Adrenal gland (tissue), 9 donors: ENCODE measurements at regions not wholly inside any gene's neighbourhood (a gene's known extent, or its start where the extent isn't known, plus 50 kb on each side); places are given as distances from the start of the nearest gene placed in this dataset.
"Not testable (repeated sequence)": the region's sequence is repeated elsewhere in the genome, so short reads cannot be mapped to it uniquely, and the experiment has no call there.

ENCODE experiments used
- DNase-seq, 7 donors: peaks; one replicate each; pipeline ENCODE4 v3.0.0-alpha.2; 2019 to 2020
- H3K27ac ChIP-seq, 5 donors: fragments of 200-600 bp; sonication (generic) in 4 of 5; 1 replicate in 3 of 5; 2 replicates in 2 of 5; pipeline versions ENCODE4 v1.5.1 to v1.8.0; 2016 to 2020; ENCODE audit warnings: mild to moderate bottlenecking in 1 of 5
- H3K27me3 ChIP-seq: fragments of 200-600 bp; 2 replicates; pipeline ENCODE4 v1.8.0; 2021
- H3K36me3 ChIP-seq, 2 donors: fragments of 200-600 bp; replicated peaks in 1 of 2; 1 replicate in 1 of 2; 2 replicates in 1 of 2; pipeline versions ENCODE4 v1.5.1 to v1.8.0; 2018 to 2022
- H3K4me1 ChIP-seq, 2 donors: fragments of 200-600 bp; replicated peaks in 1 of 2; 1 replicate in 1 of 2; 2 replicates in 1 of 2; pipeline versions ENCODE4 v1.5.1 to v1.8.0; 2018 to 2021
- H3K4me3 ChIP-seq, 4 donors: fragments of 200-600 bp; sonication (generic) in 3 of 4; one replicate each; pipeline ENCODE4 v1.5.1; 2016 to 2018
- H3K9me3 ChIP-seq, 3 donors: fragments of 200-600 bp; sonication (generic) in 1 of 3; replicated peaks in 1 of 3; 1 replicate in 2 of 3; 2 replicates in 1 of 3; pipeline versions ENCODE4 v1.5.1 to v1.8.0; 2016 to 2021
- CTCF ChIP-seq, 6 experiments: fragments of 450-650 bp in 4 of 6; fragments of 200-600 bp in 2 of 6; sonication (generic) in 1 of 6; IDR thresholded peaks; 1 replicate in 5 of 6; 2 replicates in 1 of 6; pipeline versions ENCODE4 v1.5.1 to v1.8.0; 2016 to 2021; ENCODE audit warnings: antibody characterized with exemption in 6 of 6, mild to moderate bottlenecking in 2 of 6, moderate library complexity in 1 of 6
- POLR2A ChIP-seq, 2 donors: fragments of 450-650 bp; IDR thresholded peaks; one replicate each; pipeline ENCODE4 v1.6.1; 2017; ENCODE audit warnings: antibody characterized with exemption in 2 of 2, mild to moderate bottlenecking in 2 of 2, moderate library complexity in 1 of 2
- WGBS, 4 donors: extraction: QIAGEN DNeasy Blood & Tissue Kit in 2 of 4; methylation state at CpG; one replicate each; pipeline versions ENCODE4 v1.1.5 to v1.1.7; 2013 to 2017; 5-methylcytosine and 5-hydroxymethylcytosine counted together
- intact Hi-C, 2 donors: fragments of 100-400 bp; cut with DNase I; formaldehyde crosslinking; loops; one replicate each; pipeline versions ENCODE4 v1.14.1 to v1.15.0; 2022 to 2023
- donor health status: healthy with polysubstance abuse.
- donor health status: Bipolar disorder and iron deficiency.
- donor health status: DM: yes; HTN: yes; CAD: no.
- donor health status: DM: no; HTN: no; CAD: no.
- donor health status: DM: no; HTN: no; CAD: no.

- no peaks in the 10 kb centered on the region for H3K27me3 ChIP-seq
- no peaks in the 10 kb centered on the region for H3K9me3 ChIP-seq
- TF ChIP-seq CTCF (IDR thresholded peaks at IDR 0.05): no peak
- TF ChIP-seq POLR2A (IDR thresholded peaks at IDR 0.05): no peak
- H3K27ac ChIP-seq: no peak overlapping the region
- DNase-seq: no peak
- H3K36me3 ChIP-seq: no peaks in the 10 kb centered on the region
- intact Hi-C loops: no loop called here
- 81 to 87% (median 84%) methylated on average over 2 of the region's 2 CpGs for WGBS, 4 donors
- H3K4me1 ChIP-seq: no peaks in the 10 kb centered on the region
- H3K4me3 ChIP-seq: no peak overlapping the region
These were observed 123.1 kb upstream of the FAR2 start for GRCh38 chr12:29025937-29026336.

- H3K4me1 ChIP-seq: no peaks in the 10 kb centered on the region
These were observed 122.7 kb upstream of the FAR2 start for GRCh38 chr12:29026419-29026818.

GRCh38 chr12:29029484-29029883 is 119.6 kb upstream of the FAR2 start:
- DNase-seq, H3K27me3 ChIP-seq, H3K4me3 ChIP-seq, intact Hi-C loops, H3K27ac ChIP-seq, H3K36me3 ChIP-seq, H3K4me1 ChIP-seq, H3K9me3 ChIP-seq: not testable (repeated sequence)
- WGBS, 4 donors: 85 to 92% (median 88%) methylated on average over 8 of the region's 8 CpGs

More at GRCh38 chr12:29026419-29026818, 122.7 kb upstream of the FAR2 start:
- no peak overlapping the region for H3K27ac ChIP-seq
- TF ChIP-seq POLR2A (IDR thresholded peaks at IDR 0.05): no peak
- TF ChIP-seq CTCF (IDR thresholded peaks at IDR 0.05): no peak
- H3K36me3 ChIP-seq: no peaks in the 10 kb centered on the region
- no peak overlapping the region for H3K4me3 ChIP-seq
- no peak for DNase-seq
- H3K27me3 ChIP-seq: no peaks in the 10 kb centered on the region
- intact Hi-C loops: no loop called here
- WGBS, 4 donors: 62 to 76% (median 66%) methylated on average over 4 of the region's 4 CpGs
- no peaks in the 10 kb centered on the region for H3K9me3 ChIP-seq

- TF ChIP-seq CTCF (IDR thresholded peaks at IDR 0.05) (no peak), POLR2A (IDR thresholded peaks at IDR 0.05) (no peak)
- 59 to 81% (median 68%) methylated on average over 1 of the region's 1 CpG for WGBS, 4 donors
- no peaks in the 10 kb centered on the region for H3K4me1 ChIP-seq
- intact Hi-C loops: no loop called here
- no peak overlapping the region for H3K27ac ChIP-seq
- H3K27me3 ChIP-seq: no peaks in the 10 kb centered on the region
- H3K36me3 ChIP-seq: no peaks in the 10 kb centered on the region
- no peaks in the 10 kb centered on the region for H3K9me3 ChIP-seq
- DNase-seq: no peak
- no peak overlapping the region for H3K4me3 ChIP-seq
These were observed 119.1 kb upstream of the FAR2 start for GRCh38 chr12:29030006-29030405.

GRCh38 chr12:29032446-29032845 is 116.6 kb upstream of the FAR2 start:
- Histone ChIP-seq H3K27ac (no peak overlapping the region), H3K4me1 (no peaks in the 10 kb centered on the region), H3K9me3 (no peaks in the 10 kb centered on the region), H3K4me3 (no peak overlapping the region), H3K27me3 (no peaks in the 10 kb centered on the region), H3K36me3 (no peaks in the 10 kb centered on the region)
- intact Hi-C loops: no loop called here
- WGBS, 4 donors: 69 to 80% (median 73%) methylated on average over 2 of the region's 2 CpGs
- TF ChIP-seq POLR2A (IDR thresholded peaks at IDR 0.05): no peak
- TF ChIP-seq CTCF (IDR thresholded peaks at IDR 0.05): no peak
- no peak for DNase-seq
